Daoy (cell line): ENCODE measurements at regions not wholly inside any gene's neighbourhood (a gene's known extent, or its start where the extent isn't known, plus 50 kb on each side); places are given as distances from the start of the nearest gene placed in this dataset.

Experiments
- DNase-seq: peaks from one replicate; pipeline ENCODE4 v3.0.0-alpha.2; 2015; ENCODE audit warnings: low read depth

DNA sequence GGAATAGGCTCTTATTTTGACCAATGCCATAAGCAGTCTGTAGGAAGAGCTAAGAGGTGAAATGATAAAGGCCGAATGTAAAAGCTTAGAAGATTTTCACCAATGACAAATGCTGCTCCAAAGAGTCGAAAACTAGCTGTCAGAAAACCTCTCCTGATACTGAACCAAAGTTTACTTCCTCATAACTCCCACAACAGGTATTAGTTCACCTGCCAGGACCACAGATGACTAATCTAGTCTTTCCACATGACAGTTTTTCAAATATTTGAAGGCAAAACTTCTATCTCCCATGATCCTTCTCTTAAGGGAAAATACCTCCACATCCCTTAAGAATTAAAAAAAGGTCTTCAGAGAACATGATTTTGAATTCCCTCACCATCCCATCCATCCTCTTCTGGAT is 473.2 kb upstream of the SPHKAP start:
- no peak for DNase-seq

DNA sequence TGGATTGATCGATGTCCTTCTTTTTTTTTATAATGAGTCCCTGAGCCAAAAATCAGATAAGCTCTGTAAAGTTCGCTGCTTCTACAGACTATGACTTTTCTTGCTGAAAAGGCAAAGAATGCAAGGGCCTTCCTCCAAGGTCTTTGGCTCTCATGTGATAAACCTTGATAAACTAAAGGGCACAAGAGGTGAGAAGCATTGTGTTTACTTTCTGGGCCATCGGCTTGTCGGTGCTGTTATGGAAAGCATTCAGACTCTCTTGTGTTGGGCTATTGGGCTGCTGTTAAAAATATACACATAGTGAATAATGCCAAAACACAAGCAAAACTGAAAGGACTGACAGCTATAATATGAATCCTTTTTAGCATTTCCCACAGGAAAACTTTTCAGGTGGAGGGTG is 472.4 kb upstream of the SPHKAP start:
- DNase-seq = no peak

DNA sequence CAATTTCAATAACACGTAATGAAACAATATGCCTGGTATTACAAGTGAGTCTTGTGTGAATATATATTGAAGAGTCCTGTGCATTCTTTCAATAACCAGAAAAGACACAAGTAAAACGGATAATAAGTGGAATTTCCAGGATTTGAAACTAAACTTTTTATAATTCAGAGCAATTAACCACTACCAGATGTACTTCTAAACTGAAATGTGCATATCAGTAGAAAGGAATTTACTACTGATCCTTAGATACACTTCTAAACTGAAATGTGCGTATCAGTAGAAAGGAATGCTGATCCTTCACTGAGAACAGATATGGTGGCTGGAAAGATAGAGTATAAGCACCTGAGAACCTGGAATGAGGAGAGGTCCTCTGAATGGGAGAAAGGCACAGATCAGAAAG is 470.9 kb upstream of the SPHKAP start:
- DNase-seq = no peak

DNA sequence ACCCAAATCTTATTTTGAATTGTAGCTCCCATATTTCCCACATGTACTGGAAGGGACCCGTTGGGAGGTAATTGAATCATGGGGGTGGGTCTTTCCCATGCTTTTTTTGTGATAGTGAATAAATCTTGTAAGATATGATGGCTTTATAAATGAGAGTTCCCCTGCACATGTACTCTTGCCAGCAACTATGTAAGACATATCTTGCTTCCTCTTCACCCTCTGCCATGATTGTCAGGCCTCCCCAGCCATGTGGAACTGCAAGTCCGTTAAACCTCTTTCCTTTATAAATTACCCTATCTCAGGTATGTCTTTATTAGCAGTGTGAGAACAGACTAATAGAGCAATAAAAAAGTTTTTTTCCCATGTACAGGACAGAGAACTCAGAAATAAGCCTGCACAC is 468.4 kb upstream of the SPHKAP start:
- no peak for DNase-seq

DNA sequence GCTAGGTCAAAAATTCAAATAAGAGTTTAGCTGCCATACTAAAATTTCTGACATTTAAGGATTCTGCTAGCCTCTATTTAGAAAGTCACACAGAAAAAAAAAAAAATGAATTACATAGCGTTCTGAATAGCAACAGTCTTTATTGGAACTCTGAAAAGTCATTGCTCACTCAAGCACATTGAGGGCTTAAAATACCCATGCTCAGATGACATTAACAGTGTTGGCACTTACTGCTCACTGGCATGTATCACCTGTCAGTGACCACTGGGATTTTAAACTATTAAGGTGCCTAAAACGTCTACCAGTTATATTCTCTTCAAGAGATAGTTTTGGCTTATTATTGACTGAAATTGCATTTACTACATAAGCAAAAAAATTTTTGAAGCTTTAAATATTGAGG is 468.0 kb upstream of the SPHKAP start:
- DNase-seq = no peak

DNA sequence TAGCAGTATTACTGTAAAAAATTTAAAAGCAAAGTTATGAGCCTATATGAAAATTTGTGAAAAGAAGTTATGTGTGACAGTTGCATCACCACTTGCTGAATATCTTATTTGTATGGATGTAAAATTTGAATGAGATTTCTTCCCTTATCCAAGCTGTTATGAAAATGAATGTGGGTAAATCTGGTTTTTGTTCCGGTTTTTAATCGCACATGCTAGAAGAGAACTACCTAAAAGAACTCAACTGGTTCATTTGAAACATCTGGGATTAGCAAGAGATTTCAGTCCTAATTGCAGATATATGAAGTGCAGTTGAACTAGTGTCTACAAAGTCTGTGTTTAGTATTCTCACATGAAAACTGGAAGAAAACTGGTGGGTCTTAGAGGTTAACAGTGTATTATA is 467.1 kb upstream of the SPHKAP start:
- no peak for DNase-seq

DNA sequence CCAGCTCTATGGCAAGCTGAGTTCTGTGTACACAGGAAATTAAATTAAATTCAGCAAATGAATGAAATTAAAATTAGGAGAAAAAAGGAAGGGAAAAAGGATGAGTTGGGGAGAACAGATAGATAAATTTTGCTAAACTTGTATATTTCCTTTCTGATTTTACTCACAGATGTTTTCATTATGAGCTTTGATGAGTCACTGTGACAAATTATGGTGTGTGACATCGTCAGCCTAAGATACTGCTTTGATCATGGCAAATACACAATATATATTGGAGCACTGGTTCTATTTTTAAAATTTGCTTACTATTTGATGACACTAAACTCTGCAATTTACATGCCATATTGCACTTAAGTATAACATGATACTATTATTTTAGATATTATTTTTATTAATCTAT is 464.6 kb upstream of the SPHKAP start:
- DNase-seq = no peak

DNA sequence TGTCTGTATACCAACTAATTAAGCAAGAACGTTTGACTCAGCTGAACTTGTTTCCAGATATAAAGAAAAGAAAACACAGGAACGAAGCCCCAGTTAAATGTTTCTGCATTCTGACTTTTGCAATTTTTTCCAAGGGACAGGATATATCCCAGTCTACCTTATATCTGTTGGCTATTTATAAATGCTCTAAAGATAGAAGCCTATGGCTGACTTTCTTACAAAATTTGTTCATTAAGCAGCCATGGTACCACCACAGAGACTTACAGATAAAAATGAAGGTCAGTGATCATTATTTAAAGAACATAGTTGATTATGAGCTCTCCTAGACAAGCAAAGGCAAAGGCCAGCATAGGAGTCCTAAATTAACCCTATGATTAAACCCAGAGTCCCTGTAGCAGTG is 462.7 kb upstream of the SPHKAP start:
- no peak for DNase-seq

DNA sequence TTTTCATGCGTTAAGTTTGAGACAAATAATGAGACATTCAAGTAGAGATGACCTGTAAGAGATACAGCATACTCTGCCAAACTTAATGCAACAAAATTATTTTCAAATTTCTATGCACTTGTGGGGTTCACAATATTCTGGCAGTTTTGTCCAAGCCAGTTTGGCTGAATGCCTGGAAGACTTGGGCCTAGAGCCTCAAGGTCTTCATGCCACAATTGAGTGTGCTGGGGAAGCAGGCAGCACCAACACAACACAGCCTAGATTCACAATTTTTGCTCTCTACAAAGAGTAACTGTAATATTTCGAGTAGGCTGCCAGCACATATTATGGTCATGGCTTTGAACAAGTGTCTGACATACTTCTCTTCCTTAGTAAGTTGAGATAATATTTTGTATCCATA is 461.4 kb upstream of the SPHKAP start:
- no peak for DNase-seq

DNA sequence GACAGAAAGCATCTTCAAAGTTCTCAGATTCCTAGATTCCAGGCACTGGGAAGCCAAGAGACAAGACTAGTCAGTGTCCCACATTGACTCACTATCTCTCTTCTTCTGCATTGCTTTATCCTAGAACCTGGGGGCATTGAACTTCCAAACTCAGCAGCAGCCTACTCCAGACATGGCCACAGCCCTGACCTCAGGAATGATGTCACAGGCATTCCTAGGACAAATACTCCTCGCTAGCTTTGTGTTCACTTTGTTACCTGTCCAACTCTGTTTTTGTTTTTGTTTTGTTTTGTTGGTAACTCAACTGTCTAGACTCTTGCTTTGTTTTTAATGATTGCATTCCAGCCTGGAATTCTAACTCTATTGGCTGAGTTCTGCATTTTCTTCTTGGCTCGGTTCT is 449.3 kb upstream of the SPHKAP start:
- DNase-seq = no peak

DNA sequence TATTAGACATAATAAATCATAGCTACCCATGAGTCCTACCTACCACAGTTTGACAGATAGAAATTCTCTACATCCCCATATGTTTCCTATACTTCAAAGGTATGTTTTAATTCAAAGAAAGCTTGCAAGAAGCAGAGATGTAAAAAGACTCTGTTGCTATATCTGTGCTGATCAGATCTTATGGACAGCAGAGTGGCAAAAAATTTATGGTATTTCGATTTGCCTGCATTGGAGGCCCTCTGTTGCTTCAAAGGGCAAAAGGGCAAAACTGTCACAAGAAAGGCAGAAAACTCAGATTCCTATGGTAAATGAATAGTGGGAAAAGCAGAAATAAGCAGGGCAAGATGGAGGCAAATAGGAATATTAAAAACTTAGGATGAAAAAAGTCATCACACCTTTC is 447.8 kb upstream of the SPHKAP start:
- DNase-seq = no peak

DNA sequence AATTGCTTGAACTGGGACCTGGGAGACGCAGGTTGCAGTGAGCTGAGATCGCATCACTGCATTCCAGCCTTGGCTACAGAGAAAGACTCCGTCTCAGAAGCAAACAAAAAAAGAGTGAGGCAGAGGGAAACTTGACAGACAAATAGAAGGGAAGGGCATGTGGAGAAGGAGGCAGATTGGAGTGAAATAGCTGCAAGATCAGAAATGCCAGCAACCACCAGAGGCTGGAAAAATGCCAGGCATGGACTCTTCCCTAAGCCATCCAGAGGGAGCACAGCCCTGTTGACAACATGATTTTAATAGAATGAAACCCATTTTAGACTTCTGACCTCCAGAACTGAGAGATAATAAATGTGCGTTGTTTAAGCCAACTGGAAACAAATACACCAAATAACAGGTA is 447.2 kb upstream of the SPHKAP start:
- no peak for DNase-seq

DNA sequence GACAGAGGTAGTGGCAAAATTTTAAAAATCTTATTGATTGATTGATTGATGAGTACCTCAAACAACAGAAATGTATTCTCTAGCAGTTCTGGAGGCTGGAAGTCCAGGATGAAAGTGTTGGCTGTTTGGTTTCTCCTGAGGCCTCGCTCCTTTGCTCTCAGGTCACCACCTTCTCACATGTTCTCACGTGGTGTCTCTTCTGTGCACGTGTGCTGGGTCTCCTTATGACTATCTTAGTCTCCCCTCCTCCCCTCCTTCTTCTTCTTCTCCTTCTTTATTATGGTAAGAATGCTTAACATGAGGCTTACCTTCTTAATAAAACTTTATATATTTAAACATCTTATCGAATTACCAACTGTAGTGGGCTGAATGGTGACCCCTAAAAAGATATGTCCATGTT is 446.0 kb upstream of the SPHKAP start:
- no peak for DNase-seq

DNA sequence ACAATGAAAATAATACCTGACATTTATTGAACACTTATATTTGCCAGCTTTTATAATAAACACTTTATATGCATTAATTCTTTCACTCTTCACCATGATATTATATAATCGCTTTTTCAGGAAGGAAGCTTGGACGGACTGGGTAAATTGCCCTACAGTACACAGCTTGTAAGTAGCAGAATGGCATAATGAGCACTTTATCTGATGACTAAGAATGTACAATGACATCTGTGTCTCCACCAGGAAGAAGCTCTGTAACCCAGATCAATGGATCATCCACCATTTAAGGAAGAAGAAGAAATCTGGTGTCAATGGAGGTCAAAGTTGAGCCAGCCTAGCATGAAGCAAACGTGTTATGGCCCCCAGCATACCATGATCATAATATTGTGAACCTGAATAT is 444.0 kb upstream of the SPHKAP start:
- DNase-seq = no peak

DNA sequence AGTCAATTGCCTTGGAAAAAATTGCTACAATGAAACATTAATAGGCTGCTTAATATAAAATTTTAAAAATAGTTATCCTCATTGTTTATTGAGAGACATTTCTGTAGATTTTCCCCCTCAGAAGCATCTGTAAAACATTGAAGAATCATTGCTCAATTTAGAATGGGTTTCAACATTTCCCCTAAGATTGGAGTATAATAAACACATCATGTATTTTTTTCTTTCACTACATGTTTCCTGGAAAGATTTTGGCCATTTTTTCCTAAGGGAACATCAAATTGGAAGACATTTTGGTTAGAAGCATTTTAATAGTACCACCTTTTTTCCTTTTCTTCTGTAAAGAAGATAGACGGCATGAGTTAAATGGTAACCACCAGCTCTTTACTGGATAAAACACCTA is 443.2 kb upstream of the SPHKAP start:
- no peak for DNase-seq

DNA sequence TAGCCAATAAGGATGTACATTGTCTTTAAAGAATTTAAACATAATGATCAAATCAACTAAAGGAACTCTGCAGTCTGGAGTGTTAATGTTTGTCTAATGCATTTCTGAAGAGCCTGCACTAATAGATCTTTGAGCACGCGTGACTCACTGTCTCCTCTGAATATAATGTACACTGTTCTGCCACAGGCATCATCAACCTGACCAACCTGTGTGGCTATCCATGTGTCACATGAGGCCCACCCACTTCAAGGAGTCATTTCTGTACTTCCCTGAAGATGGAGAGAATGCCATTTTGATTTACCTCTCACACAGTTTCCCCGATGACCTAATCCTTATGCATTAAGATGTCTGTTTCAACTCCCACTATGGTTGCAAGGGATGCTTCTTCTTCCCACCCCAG is 434.0 kb upstream of the SPHKAP start:
- no peak for DNase-seq

DNA sequence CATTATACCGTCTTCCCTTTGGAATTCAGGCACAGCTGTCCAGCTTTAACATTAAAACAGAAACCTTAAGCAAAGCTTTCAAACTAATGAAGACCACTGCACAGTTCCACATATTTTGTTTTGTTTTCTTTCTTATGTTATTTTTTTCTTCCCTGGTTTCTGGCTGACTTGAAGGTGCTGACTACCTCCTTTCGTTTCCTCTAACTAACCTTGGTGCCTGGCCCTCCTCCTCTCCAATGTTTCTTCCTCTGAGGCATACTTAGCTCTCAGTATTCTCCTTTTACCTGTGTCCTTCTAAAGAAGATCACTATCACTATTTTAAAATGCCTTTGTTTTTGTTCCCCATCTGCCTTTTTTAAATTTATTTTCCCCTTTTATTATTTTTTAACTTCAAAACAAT is 433.3 kb upstream of the SPHKAP start:
- DNase-seq = no peak

DNA sequence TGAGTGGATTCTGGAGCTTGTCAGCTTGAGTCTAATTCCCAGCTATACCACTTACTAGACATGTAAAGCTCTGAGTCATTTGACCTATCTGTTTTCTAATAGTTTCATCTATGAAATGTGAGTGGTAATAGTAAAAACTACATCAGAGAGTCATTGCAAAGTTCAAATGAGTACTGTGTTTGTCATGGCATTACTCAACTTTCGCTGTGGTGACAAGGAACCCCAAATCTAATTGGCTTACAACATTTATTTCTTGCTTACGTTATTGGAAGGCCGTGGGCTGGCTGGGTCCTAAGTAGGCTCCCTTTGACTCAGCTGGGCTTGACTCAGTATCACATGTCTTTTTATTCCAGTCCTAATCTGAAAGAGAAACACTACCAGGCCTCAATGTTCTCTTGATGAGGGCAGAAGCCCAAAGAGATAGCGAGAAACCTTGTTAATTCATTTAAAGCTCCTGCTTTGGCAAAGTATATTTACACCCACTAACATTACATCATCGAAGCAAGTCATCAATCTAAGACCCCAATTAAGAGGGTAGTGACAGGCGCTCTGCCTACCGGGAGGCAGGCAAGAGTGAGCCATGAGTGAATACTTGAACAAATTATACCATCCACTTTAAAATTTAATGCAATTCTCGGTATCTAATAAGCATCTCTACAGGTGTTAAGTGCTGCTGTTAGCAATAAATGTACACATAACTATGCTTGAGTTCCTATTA is 431.8 kb upstream of the SPHKAP start:
- DNase-seq = peak; percentile 21

DNA sequence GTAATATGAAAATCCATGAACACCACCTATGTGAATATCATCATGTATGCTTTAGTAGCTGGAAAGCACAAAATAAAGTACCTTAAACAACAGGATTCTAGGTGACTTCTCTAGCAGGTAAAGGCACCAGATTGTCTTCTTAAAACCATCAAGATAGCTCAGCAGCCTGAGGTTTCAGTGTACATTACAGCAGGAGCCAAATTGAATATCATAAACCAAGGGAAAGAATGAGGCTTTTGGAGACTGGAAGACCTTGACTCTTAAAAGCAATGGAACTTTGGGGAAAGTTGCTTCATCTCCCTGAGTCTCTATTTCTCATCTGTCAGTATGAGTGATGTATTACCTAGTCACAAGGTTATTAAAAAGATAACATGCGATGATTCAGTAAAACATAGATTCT is 429.7 kb upstream of the SPHKAP start:
- DNase-seq = no peak

DNA sequence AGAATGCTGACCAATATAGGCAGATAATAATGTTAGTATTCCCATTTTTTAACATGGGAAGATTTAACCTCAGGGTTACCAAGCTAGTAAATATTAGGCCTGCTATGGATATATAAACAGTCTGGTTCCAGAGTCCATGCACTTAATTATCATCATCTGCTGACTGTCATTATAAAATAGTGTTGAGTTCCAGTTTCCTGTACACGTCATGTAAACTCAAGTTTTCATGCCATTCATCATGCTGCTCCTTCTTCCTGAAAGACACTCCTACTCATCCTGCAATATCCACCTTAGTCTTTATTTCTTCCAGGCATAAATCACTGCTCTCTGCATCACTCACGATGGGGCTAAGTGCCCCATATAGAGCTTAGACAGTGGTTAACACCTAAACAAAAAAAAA is 420.8 kb upstream of the SPHKAP start:
- no peak for DNase-seq

DNA sequence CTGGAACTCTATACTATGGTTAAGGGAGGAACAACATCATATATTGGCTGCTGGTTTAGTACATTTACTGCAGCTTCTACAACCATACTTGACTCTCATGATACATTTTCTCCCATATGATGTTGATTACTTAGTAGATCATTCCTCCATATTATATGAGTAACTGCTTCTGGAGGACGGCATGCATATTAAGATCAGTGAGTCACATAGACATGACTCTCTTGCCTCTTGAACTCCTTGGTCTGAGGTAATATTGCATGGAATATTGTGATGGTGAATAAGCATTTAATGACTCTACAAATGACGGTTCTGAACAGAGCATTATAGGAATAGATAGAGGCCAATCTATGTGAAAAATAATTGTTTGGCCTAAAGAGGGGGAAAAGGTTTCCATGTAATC is 418.8 kb upstream of the SPHKAP start:
- DNase-seq = no peak

DNA sequence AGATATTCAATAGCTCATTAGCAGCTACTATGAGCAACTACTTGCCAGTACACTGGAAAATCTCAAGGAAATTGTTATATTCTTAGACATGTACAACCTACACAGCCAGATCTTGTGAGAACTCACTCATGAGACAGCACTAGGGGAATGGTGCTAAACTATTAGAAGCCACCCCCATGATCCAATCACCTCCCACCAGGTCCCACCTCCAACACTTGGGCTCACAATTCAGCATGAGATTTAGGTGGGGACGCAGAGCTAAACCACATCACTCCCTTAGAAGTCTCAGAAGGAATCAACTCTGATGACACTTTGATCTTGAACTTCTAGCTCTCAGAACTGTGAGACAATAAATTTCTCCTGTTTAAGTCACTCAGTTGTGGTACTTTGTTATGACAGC is 418.3 kb upstream of the SPHKAP start:
- no peak for DNase-seq

DNA sequence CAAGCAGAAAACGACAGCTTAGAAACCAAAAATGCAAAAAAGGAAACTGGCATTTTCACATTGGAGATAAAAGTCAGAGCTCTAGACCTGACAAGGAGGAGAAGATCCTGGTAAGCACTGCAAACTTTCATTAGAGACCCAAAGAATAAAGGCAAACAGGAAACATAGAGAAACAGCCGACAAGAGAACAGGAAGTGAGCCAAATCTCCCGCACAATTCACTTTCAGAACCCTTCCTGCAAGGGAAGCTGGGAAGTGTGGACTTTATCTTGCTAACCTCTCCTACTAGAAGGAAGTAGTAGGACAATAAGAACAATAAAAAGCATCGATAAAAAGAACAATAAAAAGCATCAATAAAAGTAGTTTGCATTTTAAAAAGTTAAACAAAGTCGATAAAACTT is 417.8 kb upstream of the SPHKAP start:
- DNase-seq = no peak

DNA sequence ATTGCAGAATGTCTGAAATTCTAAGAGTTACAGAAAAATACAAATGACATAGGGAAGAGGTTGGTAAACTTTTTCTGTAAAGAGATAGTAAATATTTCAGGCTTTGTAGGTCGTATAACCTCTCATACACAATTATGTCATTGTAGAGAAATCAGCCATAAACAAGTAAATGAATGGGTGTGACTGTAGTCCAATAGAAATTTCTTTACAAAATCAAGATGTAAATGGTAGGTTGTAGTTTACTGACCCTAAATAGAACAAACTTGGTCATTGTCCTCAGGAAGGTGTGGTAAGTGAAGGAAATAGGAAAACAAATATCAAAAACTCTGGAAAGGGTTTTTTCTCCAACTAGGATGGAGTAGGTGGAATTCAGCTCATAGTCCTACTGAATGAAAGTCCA is 415.5 kb upstream of the SPHKAP start:
- DNase-seq = no peak

DNA sequence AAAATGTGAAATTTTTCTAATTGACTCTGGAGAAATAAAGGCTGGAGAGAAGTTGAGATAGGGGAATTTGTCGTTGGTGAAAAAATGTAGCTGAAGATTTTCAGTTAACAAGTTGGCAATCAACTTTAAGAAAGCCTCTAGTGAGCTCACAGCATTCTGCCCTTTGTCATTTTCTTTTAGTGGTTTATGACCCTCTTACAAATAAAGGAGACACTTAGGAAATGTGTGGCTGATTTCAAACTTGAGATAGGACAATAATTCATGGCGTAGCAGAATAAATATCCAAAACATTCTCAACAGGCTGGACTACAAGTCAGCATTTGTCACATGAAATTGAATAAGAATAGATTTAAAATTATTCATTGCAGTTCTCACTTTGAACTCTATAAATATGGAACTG is 412.5 kb upstream of the SPHKAP start:
- DNase-seq = no peak
